ENCODE measurements at regions not wholly inside any gene's neighbourhood (a gene's known extent, or its start where the extent isn't known, plus 50 kb on each side); places are given as distances from the start of the nearest gene placed in this dataset.

GRCh38 chr10:36499693-36500092, 625.7 kb upstream of the ANKRD30A start:
- Histone ChIP-seq H3K79me2 (ENCODE audit: insufficient read depth, low read length) (no peaks in the 10 kb centered on the region), H3K9ac (ENCODE audit: low read depth, low read length, poor library complexity, severe bottlenecking) (no peak overlapping the region), H3K4me2 (ENCODE audit: low read depth, low read length, poor library complexity, severe bottlenecking) (no peak overlapping the region), H2AFZ (ENCODE audit: low read length) (no peak overlapping the region), H3K9me2 (replicated peaks; ENCODE audit: low read depth, low read length) (no peaks in the 10 kb centered on the region), H3K4me3 (ENCODE audit: low read length, poor library complexity, severe bottlenecking) (no peak overlapping the region), H3K36me3 (ENCODE audit: insufficient read depth, low read length) (no peaks in the 10 kb centered on the region), H3K27me3 (ENCODE audit: insufficient read depth, low read length, poor library complexity, severe bottlenecking) (no peaks in the 10 kb centered on the region), H3K4me1 (ENCODE audit: insufficient read depth, low read length, poor library complexity, severe bottlenecking) (no peaks in the 10 kb centered on the region), H3F3A (ENCODE audit: low read depth) (no peaks in the 10 kb centered on the region), H4K20me1 (ENCODE audit: insufficient read depth, low read length, poor library complexity, severe bottlenecking) (no peaks in the 10 kb centered on the region), H3K9me3 (ENCODE audit: insufficient read depth, low read depth, low read length) (no peaks in the 10 kb centered on the region; the same call in 1 of the 2 replicates)
- no peak for TF ChIP-seq EZH2phosphoT487 (IDR thresholded peaks at IDR 0.05; ENCODE audit: borderline replicate concordance)
- TF ChIP-seq, protein P1, sequence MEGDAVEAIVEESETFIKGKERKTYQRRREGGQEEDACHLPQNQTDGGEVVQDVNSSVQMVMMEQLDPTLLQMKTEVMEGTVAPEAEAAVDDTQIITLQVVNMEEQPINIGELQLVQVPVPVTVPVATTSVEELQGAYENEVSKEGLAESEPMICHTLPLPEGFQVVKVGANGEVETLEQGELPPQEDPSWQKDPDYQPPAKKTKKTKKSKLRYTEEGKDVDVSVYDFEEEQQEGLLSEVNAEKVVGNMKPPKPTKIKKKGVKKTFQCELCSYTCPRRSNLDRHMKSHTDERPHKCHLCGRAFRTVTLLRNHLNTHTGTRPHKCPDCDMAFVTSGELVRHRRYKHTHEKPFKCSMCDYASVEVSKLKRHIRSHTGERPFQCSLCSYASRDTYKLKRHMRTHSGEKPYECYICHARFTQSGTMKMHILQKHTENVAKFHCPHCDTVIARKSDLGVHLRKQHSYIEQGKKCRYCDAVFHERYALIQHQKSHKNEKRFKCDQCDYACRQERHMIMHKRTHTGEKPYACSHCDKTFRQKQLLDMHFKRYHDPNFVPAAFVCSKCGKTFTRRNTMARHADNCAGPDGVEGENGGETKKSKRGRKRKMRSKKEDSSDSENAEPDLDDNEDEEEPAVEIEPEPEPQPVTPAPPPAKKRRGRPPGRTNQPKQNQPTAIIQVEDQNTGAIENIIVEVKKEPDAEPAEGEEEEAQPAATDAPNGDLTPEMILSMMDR (conservative IDR thresholded peaks at IDR 0.05; ENCODE audit: low read length): no peak

DNA sequence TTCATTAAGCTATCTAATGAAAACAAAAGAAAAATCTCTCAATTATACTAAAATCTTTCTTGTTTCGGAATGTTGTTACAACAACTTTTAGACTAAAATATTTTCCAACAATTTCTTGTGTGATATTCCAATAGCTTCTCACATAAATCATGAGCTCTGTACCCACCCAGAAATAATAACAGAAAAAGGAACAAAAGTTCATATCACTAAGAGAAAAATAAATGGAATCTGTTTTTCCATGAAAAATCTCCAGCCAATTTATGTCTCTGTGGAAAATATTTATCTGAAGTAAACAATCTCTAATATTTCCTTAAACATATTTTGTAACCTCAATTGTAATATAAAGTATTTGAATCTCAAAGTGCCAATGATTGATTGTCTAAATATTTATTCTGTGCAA, 628.6 kb upstream of the ANKRD30A start:
- Histone ChIP-seq H2AFZ (ENCODE audit: low read length) (no peak overlapping the region), H3K9ac (ENCODE audit: low read depth, low read length, poor library complexity, severe bottlenecking) (no peak overlapping the region), H3K79me2 (ENCODE audit: insufficient read depth, low read length) (no peaks in the 10 kb centered on the region), H3K36me3 (ENCODE audit: insufficient read depth, low read length) (no peaks in the 10 kb centered on the region), H3K4me1 (ENCODE audit: insufficient read depth, low read length, poor library complexity, severe bottlenecking) (no peaks in the 10 kb centered on the region), H3F3A (ENCODE audit: low read depth) (no peaks in the 10 kb centered on the region), H3K27me3 (ENCODE audit: insufficient read depth, low read length, poor library complexity, severe bottlenecking) (no peaks in the 10 kb centered on the region), H3K9me3 (ENCODE audit: insufficient read depth, low read depth, low read length) (no peaks in the 10 kb centered on the region), H3K4me2 (ENCODE audit: low read depth, low read length, poor library complexity, severe bottlenecking) (no peak overlapping the region), H3K9me2 (replicated peaks; ENCODE audit: low read depth, low read length) (no peaks in the 10 kb centered on the region), H4K20me1 (ENCODE audit: insufficient read depth, low read length, poor library complexity, severe bottlenecking) (no peaks in the 10 kb centered on the region), H3K4me3 (ENCODE audit: low read length, poor library complexity, severe bottlenecking) (no peak overlapping the region)
- TF ChIP-seq EZH2phosphoT487 (IDR thresholded peaks at IDR 0.05; ENCODE audit: borderline replicate concordance): no peak
- TF ChIP-seq, protein P1 (conservative IDR thresholded peaks at IDR 0.05; ENCODE audit: low read length): no peak

- Histone ChIP-seq H3K9me2 (replicated peaks; ENCODE audit: low read depth, low read length) (no peaks in the 10 kb centered on the region), H4K20me1 (ENCODE audit: insufficient read depth, low read length, poor library complexity, severe bottlenecking) (no peaks in the 10 kb centered on the region), H3K79me2 (ENCODE audit: insufficient read depth, low read length) (no peaks in the 10 kb centered on the region), H3F3A (ENCODE audit: low read depth) (no peaks in the 10 kb centered on the region), H3K36me3 (ENCODE audit: insufficient read depth, low read length) (no peaks in the 10 kb centered on the region), H3K27me3 (ENCODE audit: insufficient read depth, low read length, poor library complexity, severe bottlenecking) (no peaks in the 10 kb centered on the region), H3K4me2 (ENCODE audit: low read depth, low read length, poor library complexity, severe bottlenecking) (no peak overlapping the region), H2AFZ (ENCODE audit: low read length) (no peak overlapping the region), H3K9me3 (ENCODE audit: insufficient read depth, low read depth, low read length) (no peaks in the 10 kb centered on the region), H3K4me1 (ENCODE audit: insufficient read depth, low read length, poor library complexity, severe bottlenecking) (no peaks in the 10 kb centered on the region), H3K9ac (ENCODE audit: low read depth, low read length, poor library complexity, severe bottlenecking) (no peak overlapping the region), H3K4me3 (ENCODE audit: low read length, poor library complexity, severe bottlenecking) (no peak overlapping the region)
- TF ChIP-seq, protein P1 (conservative IDR thresholded peaks at IDR 0.05; ENCODE audit: low read length): no peak
- no peak for TF ChIP-seq EZH2phosphoT487 (IDR thresholded peaks at IDR 0.05; ENCODE audit: borderline replicate concordance)
These were observed 631.0 kb upstream of the ANKRD30A start for GRCh38 chr10:36494371-36494770.

Measured in Loucy (cell line).